ENCODE measurements at regions not wholly inside any gene's neighbourhood (a gene's known extent, or its start where the extent isn't known, plus 50 kb on each side); places are given as distances from the start of the nearest gene placed in this dataset.
A peak's percentile ranks its signal among the peaks of the same experiment; 100 is the strongest.

DNA sequence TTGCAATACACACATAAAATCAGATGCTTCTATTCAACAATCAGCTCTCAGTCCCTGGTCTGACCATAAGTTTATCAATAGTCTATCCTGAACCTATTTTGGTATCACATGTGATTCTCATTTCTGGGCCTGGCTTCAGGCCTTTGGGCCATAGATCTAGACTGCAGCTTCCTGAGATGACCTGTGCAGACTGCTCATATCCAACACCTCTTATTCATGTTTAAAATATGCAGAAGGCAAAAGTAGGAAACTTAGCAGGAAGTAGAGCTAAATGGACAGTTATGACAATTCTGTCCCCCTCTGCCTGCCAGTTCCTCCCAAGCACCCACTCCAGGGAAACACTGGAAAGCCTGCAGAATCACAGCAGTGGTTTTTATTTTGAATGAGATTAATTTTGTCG lies 53.3 kb downstream of the C7orf25 start:
- DNase-seq (ENCODE audit: low read depth in 2 of 2), result peak in 1 of 2 donors; percentile 16

DNA sequence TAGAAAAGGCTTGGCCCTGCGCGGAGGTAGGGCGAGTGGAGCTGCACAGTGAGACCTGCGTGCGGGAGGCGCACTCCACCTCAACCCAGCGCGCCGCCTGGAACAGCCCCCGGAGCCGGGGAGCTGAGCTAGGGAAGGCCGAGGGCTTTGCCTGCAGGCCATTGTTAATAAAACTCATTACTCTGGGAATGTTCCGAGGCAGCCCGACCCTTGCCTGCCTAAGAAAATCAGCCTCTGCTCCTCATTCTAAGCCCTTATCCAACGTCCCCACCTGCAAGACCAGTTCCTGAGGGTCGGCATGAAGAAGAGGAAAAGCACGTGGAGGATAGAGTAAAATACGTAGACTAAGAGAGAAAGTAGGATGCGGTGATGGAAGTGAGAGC lies 55.3 kb downstream of the C7orf25 start:
- DNase-seq (ENCODE audit: low read depth in 2 of 2), result no peak

DNA sequence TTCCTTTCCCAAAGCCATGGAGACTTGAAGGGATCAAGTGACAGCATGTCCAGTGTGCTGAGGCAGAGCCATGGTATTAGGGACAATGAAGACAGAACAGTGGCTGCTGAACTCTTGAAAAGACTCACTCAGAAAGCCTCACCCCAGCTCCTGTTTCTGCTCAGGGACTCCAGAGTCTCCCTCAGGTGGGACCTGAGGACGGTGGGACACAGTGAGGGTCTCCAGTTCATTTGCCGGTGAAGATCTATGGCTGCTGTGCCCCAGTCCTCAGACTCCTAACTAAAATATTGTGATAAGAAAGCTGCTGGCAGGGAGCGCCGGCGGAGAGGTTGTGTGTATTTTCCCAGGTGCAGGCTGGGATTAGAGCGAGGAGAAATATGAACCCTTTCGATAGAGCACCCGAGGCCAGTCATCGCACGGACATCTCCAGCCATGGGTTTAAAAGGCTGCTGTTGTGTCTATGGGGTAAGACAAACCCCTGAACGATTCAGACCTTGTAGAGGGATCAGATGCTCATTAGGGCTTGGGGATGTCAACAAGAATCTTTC lies 57.2 kb downstream of the C7orf25 start:
- DNase-seq (ENCODE audit: low read depth in 2 of 2), result no peak

DNA sequence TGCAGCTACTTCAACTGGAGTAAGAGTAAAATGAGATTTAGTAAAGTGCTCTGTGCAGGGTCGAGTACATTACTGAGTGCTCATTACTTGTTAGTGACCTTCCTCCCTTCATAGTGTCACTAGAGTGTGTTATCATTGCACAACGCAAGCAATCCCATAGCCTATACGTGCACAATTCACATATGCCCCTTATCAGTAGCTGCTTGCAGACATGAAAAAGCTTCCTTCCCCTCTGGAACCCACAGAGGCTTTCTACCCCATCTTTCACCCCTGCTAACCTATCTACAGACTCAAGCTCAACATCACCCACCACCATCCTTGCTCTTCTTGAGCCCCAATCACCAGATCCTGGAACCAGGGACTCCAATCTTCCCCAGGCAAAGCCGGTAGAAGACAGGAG lies 59.3 kb downstream of the C7orf25 start:
- DNase-seq (ENCODE audit: low read depth in 2 of 2), result no peak

DNA sequence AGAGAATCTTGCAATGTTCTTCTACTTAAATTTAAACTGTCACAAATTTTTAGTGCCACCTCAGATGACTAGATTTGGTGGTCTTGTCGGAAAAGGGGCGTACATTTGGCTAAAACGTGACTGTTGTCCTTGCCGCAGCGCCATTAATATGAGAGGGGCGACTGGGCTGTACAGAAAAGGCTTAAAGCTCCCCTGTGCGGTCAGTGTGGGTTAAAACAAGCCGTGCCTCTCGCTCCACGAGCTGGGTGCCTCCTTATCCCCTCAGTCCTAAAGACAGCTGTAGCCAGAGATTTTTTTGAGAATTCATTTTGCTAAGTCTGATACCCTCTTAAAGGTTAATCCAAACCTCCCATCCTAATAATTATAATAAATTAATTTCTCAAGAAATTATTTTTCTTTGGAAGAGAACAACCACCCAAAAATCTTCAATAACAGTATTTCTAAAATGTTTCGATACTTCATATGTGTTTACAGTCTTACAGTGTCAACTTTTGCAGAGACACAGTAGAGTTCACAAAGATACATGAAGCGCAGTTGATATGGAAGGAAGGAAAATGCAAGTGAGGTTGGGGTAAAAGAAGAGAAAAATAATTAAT lies 68.6 kb downstream of the C7orf25 start:
- peak; percentile 56 to 57 for DNase-seq (ENCODE audit: low read depth in 2 of 2)

DNA sequence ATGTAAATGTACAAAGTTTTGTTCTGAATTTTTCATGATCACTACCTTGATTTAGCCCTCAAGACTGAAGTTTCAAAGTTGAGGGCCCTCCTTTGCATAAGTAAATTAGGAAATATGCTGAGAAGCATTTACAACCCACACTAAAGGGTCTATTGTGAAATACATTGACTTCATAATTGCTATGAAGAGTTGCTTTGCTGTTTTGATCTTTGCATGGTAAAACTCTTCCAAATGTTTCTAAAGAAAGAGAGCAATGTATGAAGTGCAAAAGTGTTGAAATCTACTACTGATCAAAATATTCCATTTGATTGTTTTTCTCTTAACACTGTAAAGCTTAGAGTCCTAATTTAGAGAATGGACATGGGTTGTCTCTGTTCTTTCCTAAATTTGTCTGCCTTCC lies 77.2 kb downstream of the C7orf25 start:
- no peak for DNase-seq (ENCODE audit: low read depth in 2 of 2)

DNA sequence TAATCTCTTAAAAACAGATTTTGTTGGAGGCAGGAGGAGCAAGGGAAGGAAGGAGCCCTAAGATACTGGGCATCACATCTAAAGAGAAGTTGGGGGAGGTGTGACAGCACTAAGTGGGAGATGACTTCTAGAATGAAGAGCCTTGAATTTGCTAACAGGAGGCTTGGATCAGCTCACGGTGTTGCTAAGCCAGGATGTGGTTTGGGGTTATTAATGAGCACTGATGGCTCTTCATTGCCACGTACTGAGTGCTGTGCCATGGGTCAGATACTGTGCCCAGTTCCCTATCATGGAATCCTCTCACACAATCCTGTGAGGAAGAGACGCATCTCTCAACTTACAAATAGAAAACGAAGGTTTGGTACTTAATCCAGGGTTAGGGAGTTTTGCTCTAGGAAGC lies 78.5 kb downstream of the C7orf25 start:
- no peak for DNase-seq (ENCODE audit: low read depth in 2 of 2)

DNA sequence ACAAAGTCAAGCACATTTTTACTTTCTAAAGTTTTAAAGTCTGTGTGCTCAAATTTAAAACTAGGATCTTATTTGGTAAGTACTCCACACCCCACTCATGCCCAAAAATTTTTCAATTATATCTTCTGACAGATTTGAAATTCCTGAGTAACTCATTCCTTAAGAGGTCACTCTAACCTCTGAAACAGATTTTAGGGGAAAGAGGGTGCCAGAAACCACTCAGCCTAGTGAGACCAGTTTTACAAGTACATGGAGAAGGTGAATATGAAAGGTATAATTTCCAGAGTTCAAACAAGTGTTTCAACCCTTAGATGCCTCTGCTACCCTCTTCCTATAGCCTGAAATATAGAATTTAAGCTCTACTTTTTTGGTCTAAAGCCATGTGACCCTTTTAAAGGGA lies 79.2 kb downstream of the C7orf25 start:
- DNase-seq (ENCODE audit: low read depth in 2 of 2), result no peak

DNA sequence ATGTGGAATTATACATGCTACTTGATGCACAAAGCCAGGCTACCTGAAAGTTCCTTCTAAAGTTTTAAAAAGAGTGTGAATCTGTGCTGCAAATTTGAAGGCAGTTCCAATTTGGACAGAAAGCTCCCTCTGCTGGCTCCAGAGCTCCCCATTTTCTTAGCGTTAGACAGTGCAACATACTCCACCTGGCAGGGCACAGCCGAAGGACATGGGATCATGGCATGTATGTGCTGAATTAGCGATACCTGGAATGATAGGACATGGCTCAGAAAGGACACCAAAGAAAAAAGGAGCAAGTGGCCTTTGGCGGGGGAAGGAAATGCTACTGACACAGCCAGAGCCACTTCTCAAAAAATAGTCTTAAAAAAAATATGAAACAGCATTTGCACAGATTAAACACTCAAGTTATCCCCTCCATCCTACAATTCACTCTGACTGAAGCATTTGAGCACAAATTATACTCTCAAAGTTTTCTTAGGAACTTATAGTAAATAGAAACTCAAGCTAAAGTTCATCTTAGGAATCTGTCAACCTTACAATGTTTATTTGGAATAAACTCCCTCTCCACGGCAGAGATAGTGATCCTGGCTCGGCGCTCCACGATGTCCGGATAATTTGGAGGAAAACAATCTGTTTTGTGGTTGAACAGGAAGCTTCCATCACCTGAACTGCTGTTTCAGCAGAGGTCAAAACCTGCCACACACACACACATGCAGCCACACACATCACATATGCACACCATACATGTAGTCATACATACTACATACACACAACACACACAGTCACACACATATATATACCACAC lies 80.0 kb downstream of the C7orf25 start:
- DNase-seq (ENCODE audit: low read depth in 2 of 2), result peak; percentile 9 to 30

DNA sequence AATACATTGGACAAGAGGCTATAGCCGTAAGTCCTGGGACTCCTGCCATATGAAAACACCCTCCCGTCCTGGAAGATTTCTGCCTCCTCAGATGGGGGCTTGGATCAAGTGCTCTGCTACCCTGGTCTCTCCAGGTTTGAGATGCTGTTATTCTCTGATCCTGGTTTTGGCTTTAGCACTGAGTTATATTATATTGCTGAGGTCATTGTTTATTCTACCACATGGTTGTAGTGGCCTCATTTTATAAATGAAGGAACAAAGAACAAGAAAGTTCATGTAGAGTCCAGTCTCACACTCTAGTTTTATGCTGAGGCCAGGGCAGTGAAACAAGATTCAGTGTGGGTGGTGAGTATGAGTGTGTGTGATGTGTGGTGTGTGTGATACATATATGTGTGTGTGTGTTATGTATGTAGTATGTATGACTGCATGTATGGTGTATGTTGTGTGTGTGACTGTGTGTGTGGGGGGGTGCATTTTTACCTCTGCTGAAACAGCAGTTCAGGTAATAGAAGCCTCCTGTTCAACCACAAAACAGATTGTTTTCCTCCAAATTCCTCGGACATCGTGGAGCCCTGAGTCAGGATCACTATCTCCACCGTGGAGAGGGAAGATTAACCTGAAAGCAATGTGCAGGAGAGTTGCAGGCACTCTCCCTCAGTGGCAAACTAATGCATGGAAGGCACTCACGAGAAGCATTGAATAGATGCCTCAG lies 80.7 kb downstream of the C7orf25 start:
- no peak for DNase-seq (ENCODE audit: low read depth in 2 of 2)

DNA sequence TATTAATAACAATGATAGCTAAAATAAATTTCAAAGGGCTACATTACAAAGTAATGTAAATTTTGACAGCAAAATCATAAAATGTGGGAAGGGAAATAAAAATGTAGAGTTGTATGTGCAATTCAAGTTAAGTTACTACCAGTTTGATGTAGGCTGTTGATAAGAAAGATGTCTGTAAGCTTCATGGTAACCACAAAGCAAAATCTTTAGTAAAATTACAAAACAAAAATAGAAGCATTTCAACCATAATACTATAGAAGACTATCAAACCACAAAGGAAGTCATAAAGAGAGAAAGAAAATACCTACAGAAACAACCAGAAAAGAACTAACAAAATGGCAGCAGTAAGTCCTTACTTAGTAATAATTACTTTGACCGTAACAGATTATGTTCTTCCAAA lies 99.1 kb downstream of the C7orf25 start:
- no peak for DNase-seq (ENCODE audit: low read depth in 2 of 2)

DNA sequence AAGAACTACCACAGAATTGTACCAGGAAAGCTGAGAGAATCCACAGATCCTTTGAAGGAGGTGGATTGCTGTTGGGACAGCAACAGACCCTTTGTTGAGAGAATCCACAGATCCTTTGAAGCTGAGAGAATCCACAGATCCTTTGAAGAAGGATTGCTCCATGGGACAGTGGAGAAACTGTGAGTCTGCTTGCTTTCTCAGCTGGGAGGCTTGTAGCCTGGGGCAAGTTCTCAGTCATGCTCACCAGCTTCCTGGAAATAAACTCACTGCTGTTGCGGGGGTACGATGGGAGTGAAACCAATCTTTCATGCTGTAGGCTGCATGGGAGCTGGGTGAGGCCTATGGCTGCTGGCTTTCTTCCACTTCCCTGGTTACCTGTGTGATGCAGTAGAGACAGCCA lies 106.3 kb downstream of the C7orf25 start:
- DNase-seq (ENCODE audit: low read depth in 2 of 2), result no peak

DNA sequence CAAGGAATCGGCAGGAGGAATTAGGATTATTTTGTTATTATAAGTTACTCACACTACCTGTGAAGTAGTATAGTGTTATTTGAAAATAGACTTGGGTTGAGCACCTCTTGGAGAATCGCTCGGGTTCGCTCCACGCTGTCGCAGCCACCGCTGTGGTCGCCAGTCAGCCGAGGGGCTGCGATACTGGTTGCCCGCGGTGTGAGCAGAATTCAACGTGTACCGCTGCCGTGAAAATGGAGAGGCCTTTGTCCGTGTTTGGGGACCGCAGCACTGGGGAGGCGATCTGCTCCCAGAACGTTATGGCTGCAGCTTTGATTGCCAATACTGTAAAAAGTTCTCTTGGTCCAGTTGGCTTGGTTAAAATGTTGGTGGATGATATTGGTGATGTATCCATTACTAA lies 117.2 kb downstream of the C7orf25 start:
- no peak for DNase-seq (ENCODE audit: low read depth in 2 of 2)

DNA sequence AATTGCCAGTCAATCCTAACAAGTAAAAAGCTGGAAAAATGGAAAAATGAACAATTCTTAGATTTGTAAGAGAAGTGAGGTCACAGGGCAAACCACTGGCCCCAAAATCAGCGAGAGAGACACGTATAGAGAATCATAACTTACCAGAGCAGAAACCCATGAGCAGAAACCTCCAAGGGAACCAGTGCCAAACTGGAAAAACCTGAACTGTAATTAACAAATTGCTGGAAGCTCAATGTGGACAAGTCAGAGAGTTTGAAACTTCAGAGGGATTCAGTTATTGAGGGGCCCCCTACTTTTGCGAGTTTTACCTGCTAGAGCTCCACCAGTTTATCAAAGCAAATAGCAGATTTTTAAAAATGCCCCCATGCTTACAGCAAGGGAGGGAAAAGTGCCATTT lies 119.0 kb downstream of the C7orf25 start:
- DNase-seq (ENCODE audit: low read depth in 2 of 2), result no peak

DNA sequence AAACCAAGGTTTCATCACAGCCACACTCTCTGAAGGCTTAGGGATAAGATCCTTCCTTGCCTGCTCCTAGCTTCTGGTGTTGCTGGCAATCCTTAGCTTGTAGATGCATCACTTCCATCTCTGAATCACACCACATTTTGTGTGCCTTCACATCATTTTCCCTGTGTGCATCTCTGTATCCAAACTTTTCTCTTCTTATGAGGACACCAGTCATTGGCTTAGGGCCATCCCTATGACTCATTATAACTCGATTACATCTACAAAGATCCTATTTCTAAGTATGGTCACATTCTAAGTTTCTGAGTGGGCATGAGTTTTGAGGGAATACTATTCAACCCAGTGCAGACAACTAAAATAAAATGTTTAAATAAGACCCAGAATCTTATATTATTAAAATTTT lies 121.7 kb downstream of the C7orf25 start:
- DNase-seq (ENCODE audit: low read depth in 2 of 2), result no peak

DNA sequence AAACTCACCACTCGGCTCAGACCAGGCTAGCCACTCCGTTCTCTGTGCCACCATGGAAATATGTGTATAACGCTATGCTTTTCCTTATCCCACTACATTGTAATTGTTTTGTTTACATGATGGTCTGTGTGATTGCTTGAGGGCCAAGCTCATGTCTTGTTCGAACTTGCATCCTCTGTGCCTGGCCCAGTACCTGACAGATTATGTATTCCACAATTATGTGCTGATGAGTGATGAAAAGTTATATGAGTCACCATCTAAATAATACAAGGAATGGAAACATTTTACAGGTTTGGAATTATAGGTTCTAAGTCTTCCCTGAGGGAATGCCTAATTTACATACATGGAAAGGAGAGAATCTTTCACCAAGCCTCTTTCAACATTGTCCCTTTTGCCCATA lies 137.4 kb downstream of the C7orf25 start:
- no peak for DNase-seq (ENCODE audit: low read depth in 2 of 2)

DNA sequence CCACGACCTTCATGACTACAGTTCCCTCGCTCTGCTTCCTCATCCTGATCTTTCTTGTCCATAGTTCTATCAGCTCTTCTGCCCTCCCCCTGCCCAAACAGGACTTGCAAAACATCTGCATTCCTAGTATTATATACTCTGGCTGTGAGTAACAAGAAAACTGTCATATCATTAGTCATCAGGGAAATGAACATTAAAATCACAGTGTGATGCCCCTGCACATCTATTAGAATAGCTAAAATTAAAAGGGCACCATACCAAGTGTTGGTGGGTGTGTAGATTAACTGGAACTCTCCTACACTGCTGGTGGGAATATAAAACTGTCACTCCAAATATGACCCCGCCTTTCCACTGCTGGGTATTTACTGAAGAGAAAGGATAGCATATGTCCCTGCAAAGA lies 141.8 kb downstream of the C7orf25 start:
- DNase-seq (ENCODE audit: low read depth in 2 of 2), result no peak

DNA sequence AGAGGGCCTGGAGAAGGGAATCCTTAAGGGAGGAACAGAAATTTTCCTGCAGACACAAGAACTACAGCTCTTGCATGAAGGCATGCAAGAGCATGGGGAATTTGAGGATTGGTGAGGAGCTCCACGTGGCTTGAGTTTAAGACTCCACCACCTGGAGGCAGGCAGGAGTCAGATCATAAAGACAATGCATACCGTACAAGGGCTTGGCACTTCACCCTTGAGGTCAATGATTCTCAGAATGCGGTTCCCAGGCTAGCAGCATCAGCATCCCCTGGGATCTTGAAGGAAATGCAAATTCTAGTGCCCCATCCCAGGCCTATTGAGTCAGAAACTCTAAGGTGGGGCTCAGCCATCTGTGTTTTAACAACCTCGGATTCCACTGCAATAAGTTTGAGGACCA lies 143.8 kb downstream of the C7orf25 start:
- DNase-seq (ENCODE audit: low read depth in 2 of 2), result no peak

DNA sequence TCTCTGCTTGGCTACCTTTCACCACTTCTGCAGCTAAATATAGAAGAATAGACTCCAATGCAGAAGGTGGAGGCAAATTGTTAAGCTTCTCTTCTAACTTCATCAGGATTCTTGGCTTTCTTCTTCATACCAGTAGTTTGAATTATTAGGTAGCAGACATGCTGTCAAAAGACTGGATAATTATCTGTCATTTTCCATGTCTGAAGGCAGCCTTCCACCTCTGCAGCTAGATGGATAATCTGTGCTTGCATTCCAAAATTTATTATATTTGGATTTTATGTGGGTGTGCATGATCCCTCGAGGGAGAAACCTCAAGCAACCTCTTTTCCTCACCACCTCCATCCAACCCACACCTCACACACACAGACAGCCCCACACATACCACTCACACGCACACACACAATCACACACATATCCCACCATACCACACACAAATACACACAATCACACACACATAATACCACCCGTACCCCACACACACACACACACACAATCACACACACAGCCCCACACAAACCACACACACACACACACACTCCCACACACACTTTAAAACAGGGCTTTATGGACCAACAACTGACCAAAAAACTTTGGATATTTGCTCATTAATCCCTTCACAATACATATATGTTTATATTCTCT lies 145.0 kb downstream of the C7orf25 start:
- DNase-seq (ENCODE audit: low read depth in 2 of 2), result no peak

DNA sequence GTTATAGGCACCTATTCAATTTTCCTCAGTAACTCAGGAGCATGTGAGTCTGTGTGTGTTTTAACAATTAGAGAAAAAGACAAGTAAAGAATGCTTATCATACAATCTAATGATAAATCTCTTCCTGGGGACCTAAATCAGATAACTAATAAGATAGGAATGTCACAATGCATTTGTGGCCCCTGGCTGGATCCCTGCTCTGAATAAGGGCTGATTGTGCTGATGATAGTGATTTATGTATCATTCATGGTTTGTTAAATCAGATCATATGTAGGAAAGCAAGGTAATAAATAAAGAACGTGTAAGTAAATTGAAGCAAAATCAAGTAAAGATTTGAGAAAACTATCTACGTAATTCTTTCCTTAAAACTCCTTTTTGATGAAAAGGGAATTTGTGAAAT lies 145.9 kb downstream of the C7orf25 start:
- DNase-seq (ENCODE audit: low read depth in 2 of 2), result no peak

DNA sequence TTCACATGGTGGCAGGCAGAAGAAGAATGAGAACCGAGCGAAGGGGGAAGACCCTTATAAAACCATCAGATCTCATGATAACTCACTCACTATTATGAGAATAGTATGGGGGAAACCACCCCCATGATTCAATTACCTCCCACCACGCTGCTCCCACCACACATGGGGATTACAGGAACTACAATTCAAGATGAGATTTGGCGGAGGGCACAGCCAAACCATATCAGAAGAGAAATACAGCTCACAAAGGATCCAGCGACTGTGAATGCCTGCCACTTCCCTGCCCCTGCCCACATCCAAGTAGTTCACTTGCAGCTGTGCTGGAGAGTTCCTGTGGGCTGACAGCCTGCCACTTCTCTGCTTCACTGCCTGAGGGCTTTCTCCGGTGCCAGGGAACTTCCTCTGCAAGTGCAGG lies 148.7 kb downstream of the C7orf25 start:
- DNase-seq (ENCODE audit: low read depth in 2 of 2), result no peak

DNA sequence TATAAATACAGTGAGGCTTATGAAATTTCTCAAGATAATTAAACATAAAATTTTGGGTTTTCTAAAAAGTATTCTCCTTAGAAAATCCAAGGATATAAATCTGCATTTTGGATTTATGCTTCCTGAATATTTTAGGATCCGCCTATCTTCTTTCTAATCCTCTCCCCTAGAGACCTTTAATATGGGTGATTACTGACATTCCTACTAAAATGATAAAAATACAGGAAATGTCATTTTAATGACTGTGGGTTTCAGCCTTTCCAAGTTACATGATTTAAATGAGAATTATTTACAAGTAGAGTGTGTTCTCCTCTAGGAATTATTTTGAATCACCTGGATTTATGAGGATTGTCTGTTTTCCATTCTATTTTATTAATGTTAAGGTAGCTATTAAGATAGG lies 150.4 kb downstream of the C7orf25 start:
- DNase-seq (ENCODE audit: low read depth in 2 of 2), result no peak
